Lung (tissue), 11 donors: ENCODE measurements at regions not wholly inside any gene's neighbourhood (a gene's known extent, or its start where the extent isn't known, plus 50 kb on each side); places are given as distances from the start of the nearest gene placed in this dataset.

Experiments
- ATAC-seq: fragments of 200-7000 bp; cut with Tn5 transposase; one replicate; pipeline ENCODE4 v1.9.1; 2020; ENCODE audit warnings: moderate number of reproducible peaks; ENCODE audit not compliant: insufficient read depth, low FRiP score
- DNase-seq, 3 donors: peaks; one replicate each; pipeline ENCODE4 v3.0.0-alpha.2; 2013 to 2017
- H3K27ac ChIP-seq, 2 donors: one replicate each; pipeline ENCODE4 v1.5.1; 2013; ENCODE audit warnings: mild to moderate bottlenecking in 2 of 2, moderate library complexity in 2 of 2, control low read depth in 1 of 2, inconsistent platforms in 1 of 2, low read depth in 1 of 2, low read length in 1 of 2
- H3K27me3 ChIP-seq, 3 donors: one replicate each; pipeline ENCODE4 v1.5.1; 2013; ENCODE audit warnings: low read length in 2 of 3; ENCODE audit not compliant: control insufficient read depth in 3 of 3, insufficient read depth in 3 of 3
- H3K36me3 ChIP-seq, 4 donors: one replicate each; pipeline ENCODE4 v1.5.1; 2013; ENCODE audit warnings: low read length in 4 of 4, mild to moderate bottlenecking in 1 of 4, moderate library complexity in 1 of 4; ENCODE audit not compliant: control insufficient read depth in 4 of 4, insufficient read depth in 4 of 4
- H3K4me1 ChIP-seq, 5 donors: one replicate each; pipeline ENCODE4 v1.5.1; 2013; ENCODE audit warnings: low read length in 5 of 5, mild to moderate bottlenecking in 2 of 5, moderate library complexity in 1 of 5; ENCODE audit not compliant: control insufficient read depth in 5 of 5, insufficient read depth in 5 of 5
- H3K4me3 ChIP-seq: one replicate; pipeline ENCODE4 v1.5.1; 2013; ENCODE audit warnings: mild to moderate bottlenecking, control low read depth, moderate library complexity
- H3K9ac ChIP-seq, 2 donors: one replicate each; pipeline ENCODE4 v1.5.1; 2013; ENCODE audit warnings: low read length in 2 of 2, control low read depth in 1 of 2; ENCODE audit not compliant: insufficient read depth in 1 of 2
- H3K9me3 ChIP-seq, 4 donors: one replicate each; pipeline ENCODE4 v1.5.1; 2013; ENCODE audit warnings: low read length in 3 of 4, mild to moderate bottlenecking in 1 of 4, moderate library complexity in 1 of 4; ENCODE audit not compliant: control insufficient read depth in 4 of 4, insufficient read depth in 3 of 4
- WGBS, 2 donors: extraction: QIAGEN DNeasy Blood & Tissue Kit; methylation state at CpG; one replicate each; pipeline ENCODE4 v1.1.7; 2013; 5-methylcytosine and 5-hydroxymethylcytosine counted together
- TF ChIP-seq, protein P1 (sequence below): IDR thresholded peaks from 2 replicates; pipeline ENCODE4 v1.5.1; 2012; ENCODE audit warnings: mild to moderate bottlenecking; ENCODE audit errors: control extremely low read depth, extremely low read depth
- donor health status: control.
- donor health status: control.
- donor health status: Bipolar disorder and iron deficiency.
- donor health status: healthy.
- donor health status: DM: yes; HTN: yes; CAD: no.

DNA sequence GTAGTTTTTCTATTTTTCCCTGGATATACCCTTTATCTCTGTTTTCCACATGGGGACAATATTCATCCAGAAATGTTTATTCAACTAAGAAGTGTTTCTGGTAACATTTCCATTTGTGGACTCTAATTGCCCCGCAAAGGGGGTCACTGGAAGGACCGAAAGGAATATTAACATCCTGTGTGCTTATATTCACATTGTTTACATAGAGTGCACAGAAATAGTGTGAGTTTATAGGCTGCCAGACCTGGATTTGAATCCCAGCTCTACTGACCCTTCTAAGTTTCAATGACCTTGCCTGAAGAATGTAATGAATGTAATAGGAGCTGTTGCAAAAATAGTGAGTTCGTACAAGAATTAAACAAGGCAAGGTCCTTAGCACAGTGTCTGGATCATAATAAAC lies 152.9 kb upstream of the NCKAP5 start:
- DNase-seq, result peak in 2 of 3 donors; percentile 52 to 54

DNA sequence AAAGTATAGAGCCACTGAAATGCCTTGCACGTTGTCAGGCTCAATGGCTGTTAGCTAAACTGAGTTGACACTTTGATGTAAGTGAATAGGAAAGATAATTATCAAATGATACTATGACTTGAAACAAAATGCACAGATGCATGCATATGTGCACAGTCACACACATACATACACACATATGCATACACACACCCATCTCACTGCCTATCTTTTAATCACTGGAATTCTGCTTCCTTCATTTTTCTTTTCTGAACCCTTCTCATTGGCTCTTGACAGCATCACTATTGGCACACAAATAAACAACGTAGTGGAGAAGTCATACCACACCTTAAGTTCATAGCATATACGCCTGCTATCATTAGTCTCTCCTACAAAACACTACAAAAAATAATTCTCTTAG lies 154.9 kb upstream of the NCKAP5 start:
- H3K9me3 ChIP-seq, result no peaks in the 10 kb centered on the region
- DNase-seq (no peak), ATAC-seq (no peak)
- no peaks in the 10 kb centered on the region for H3K4me1 ChIP-seq
- H3K36me3 ChIP-seq, result no peaks in the 10 kb centered on the region
- TF ChIP-seq, protein P1, sequence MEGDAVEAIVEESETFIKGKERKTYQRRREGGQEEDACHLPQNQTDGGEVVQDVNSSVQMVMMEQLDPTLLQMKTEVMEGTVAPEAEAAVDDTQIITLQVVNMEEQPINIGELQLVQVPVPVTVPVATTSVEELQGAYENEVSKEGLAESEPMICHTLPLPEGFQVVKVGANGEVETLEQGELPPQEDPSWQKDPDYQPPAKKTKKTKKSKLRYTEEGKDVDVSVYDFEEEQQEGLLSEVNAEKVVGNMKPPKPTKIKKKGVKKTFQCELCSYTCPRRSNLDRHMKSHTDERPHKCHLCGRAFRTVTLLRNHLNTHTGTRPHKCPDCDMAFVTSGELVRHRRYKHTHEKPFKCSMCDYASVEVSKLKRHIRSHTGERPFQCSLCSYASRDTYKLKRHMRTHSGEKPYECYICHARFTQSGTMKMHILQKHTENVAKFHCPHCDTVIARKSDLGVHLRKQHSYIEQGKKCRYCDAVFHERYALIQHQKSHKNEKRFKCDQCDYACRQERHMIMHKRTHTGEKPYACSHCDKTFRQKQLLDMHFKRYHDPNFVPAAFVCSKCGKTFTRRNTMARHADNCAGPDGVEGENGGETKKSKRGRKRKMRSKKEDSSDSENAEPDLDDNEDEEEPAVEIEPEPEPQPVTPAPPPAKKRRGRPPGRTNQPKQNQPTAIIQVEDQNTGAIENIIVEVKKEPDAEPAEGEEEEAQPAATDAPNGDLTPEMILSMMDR, result no peak
- no peak overlapping the region for H3K27ac ChIP-seq
- no peaks in the 10 kb centered on the region for H3K27me3 ChIP-seq
- no peak overlapping the region for H3K9ac ChIP-seq
- 92% methylated on average over 3 of the region's 3 CpGs for WGBS, 2 donors
- H3K4me3 ChIP-seq, result no peak overlapping the region

More for the DNA sequence above, 152.9 kb upstream of the NCKAP5 start:
- H3K27me3 ChIP-seq, result no peaks in the 10 kb centered on the region
- no peak overlapping the region for H3K9ac ChIP-seq
- no peak overlapping the region for H3K27ac ChIP-seq
- no peak overlapping the region for H3K4me3 ChIP-seq
- peaks cover 0 to 4% (median 0%) of the 10 kb centered on the region in 5 donors for H3K4me1 ChIP-seq
- 61 to 80% methylated on average over 3 of the region's 3 CpGs for WGBS, 2 donors
- TF ChIP-seq, protein P1, result no peak
- ATAC-seq, result no peak
- no peaks in the 10 kb centered on the region for H3K9me3 ChIP-seq
- no peaks in the 10 kb centered on the region for H3K36me3 ChIP-seq

DNA sequence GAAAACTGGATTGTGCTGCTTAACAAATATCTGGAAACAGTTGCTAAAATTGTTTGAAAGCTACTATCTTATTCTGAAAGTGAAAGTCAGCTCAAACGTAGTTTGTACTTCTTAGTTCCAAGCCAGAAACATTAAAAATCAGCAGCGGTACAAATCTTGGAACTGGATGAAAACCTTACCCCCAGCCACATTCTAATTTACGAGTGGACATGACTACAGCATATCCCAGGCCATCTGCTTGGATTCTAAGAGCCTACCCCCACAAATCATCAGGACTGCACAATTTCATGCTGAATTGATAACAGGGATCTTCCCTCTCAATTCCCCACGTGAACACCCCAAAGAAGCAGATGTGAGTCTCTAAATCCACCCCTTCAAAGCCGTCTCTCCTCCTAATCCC lies 158.7 kb upstream of the NCKAP5 start:
- ATAC-seq, result no peak
- TF ChIP-seq, protein P1, result no peak
- 53 to 64% methylated on average over 5 of the region's 5 CpGs for WGBS, 2 donors
- H3K4me3 ChIP-seq, result no peak overlapping the region
- H3K9me3 ChIP-seq, result no peaks in the 10 kb centered on the region
- no peaks in the 10 kb centered on the region for H3K36me3 ChIP-seq
- H3K27ac ChIP-seq, result no peak overlapping the region
- no peaks in the 10 kb centered on the region for H3K4me1 ChIP-seq
- H3K27me3 ChIP-seq, result no peaks in the 10 kb centered on the region
- DNase-seq, result peak in 2 of 3 donors; percentile 46 to 70
- peak overlapping the region in 1 of 2 donors; percentile 65 for H3K9ac ChIP-seq

DNA sequence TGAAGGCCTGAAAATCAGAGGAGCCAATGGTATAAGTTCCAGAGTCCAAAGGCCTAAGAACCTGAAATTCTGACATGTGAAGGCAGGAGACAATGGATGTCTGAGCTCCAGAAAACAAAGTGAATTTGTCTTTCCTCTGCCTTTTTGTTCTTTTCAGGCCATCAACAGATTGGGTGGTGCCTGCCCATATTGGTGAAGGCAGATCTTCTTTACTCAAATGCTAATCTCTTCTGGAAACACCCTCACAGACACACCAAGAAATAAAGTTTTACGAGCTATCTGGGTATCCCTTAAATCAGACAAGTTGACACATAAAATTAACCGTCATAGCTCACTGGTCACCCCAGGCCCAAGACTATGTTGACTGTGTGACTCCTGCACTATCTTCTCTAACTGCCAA lies 163.8 kb upstream of the NCKAP5 start:
- 95 to 98% methylated on average over 2 of the region's 2 CpGs for WGBS, 2 donors
- H3K9ac ChIP-seq, result no peak overlapping the region
- no peak for DNase-seq
- no peaks in the 10 kb centered on the region for H3K9me3 ChIP-seq
- ATAC-seq, result no peak
- peaks cover 0 to 2% (median 0%) of the 10 kb centered on the region in 5 donors for H3K4me1 ChIP-seq
- no peak overlapping the region for H3K4me3 ChIP-seq
- no peaks in the 10 kb centered on the region for H3K36me3 ChIP-seq
- no peaks in the 10 kb centered on the region for H3K27me3 ChIP-seq
- no peak overlapping the region for H3K27ac ChIP-seq
- TF ChIP-seq, protein P1, result no peak
